ENCODE measurements at regions not wholly inside any gene's neighbourhood (a gene's known extent, or its start where the extent isn't known, plus 50 kb on each side); places are given as distances from the start of the nearest gene placed in this dataset.

DNA sequence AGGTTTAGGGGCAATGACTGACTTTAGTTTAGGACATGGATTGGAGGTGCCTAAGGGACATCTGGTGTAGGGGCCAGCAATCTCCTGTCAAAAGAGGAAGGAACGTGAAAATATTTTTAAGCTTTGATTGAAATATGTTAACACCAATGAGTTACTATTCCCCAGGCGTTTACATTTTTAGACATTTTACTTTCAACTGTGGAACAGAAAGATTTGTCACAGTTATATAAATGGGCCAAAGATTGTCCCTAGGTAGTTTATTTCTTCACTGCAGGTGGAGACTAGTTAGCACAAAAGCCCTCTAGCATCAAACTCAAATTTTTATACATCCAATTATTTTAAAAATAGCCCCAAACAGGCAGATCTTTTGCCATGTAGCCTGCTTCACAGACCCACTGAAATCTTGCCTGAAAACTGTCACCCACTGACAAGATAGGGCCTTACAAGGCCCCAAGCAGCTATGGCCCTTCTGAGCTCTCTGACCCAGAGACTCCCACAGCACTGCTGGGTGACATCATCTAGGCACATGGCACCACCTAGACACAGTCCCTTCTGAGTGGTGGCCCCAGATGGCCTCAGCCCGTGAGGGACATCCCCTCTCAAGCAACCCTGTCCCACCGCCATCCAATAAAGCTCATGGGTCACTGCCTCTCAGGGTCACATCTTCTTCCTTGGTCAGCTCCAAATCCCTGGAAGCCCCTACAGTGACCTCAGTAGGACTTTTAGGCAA lies 64.8 kb upstream of the DOCK9 start:
- Mint-ChIP-seq H3K27ac (no peak overlapping the region), H3K9me3 (no peaks in the 10 kb centered on the region), H3K36me3 (no peaks in the 10 kb centered on the region), H3K27me3 (ENCODE audit: low read depth) (no peaks in the 10 kb centered on the region), H3K4me1 (peaks cover 4% of the 10 kb centered on the region), H3K4me3 (no peak overlapping the region)
- POLR2A ChIA-PET: no interaction called here
- DNase-seq (ENCODE audit: low spot score): no peak
- ATAC-seq: no peak
- TF ChIP-seq SMAD3 (CRISPR knock-in tag; IDR thresholded peaks at IDR 0.05; ENCODE audit: borderline replicate concordance): no peak
- TF ChIP-seq, protein P1, sequence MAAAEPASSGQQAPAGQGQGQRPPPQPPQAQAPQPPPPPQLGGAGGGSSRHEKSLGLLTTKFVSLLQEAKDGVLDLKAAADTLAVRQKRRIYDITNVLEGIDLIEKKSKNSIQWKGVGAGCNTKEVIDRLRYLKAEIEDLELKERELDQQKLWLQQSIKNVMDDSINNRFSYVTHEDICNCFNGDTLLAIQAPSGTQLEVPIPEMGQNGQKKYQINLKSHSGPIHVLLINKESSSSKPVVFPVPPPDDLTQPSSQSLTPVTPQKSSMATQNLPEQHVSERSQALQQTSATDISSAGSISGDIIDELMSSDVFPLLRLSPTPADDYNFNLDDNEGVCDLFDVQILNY (CRISPR knock-in tag; IDR thresholded peaks at IDR 0.05): no peak
- no peak for TF ChIP-seq CREM (CRISPR knock-in tag; IDR thresholded peaks at IDR 0.05)
- TF ChIP-seq NR1H2 (CRISPR knock-in tag; IDR thresholded peaks at IDR 0.05): no peak
- TF ChIP-seq ZNF671 (CRISPR knock-in tag; IDR thresholded peaks at IDR 0.05): no peak
- TF ChIP-seq ZNF219 (CRISPR knock-in tag; IDR thresholded peaks at IDR 0.05; ENCODE audit: borderline replicate concordance): no peak
- no peak for TF ChIP-seq RELA (CRISPR knock-in tag; IDR thresholded peaks at IDR 0.05; ENCODE audit: borderline replicate concordance)
- TF ChIP-seq HMGA2 (CRISPR knock-in tag; IDR thresholded peaks at IDR 0.05): no peak
- TF ChIP-seq TCF7 (CRISPR knock-in tag; IDR thresholded peaks at IDR 0.05; ENCODE audit: low read depth): no peak
- TF ChIP-seq, protein P2, sequence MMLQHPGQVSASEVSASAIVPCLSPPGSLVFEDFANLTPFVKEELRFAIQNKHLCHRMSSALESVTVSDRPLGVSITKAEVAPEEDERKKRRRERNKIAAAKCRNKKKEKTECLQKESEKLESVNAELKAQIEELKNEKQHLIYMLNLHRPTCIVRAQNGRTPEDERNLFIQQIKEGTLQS (CRISPR knock-in tag; conservative IDR thresholded peaks at IDR 0.05): no peak
- TF ChIP-seq, protein P3, sequence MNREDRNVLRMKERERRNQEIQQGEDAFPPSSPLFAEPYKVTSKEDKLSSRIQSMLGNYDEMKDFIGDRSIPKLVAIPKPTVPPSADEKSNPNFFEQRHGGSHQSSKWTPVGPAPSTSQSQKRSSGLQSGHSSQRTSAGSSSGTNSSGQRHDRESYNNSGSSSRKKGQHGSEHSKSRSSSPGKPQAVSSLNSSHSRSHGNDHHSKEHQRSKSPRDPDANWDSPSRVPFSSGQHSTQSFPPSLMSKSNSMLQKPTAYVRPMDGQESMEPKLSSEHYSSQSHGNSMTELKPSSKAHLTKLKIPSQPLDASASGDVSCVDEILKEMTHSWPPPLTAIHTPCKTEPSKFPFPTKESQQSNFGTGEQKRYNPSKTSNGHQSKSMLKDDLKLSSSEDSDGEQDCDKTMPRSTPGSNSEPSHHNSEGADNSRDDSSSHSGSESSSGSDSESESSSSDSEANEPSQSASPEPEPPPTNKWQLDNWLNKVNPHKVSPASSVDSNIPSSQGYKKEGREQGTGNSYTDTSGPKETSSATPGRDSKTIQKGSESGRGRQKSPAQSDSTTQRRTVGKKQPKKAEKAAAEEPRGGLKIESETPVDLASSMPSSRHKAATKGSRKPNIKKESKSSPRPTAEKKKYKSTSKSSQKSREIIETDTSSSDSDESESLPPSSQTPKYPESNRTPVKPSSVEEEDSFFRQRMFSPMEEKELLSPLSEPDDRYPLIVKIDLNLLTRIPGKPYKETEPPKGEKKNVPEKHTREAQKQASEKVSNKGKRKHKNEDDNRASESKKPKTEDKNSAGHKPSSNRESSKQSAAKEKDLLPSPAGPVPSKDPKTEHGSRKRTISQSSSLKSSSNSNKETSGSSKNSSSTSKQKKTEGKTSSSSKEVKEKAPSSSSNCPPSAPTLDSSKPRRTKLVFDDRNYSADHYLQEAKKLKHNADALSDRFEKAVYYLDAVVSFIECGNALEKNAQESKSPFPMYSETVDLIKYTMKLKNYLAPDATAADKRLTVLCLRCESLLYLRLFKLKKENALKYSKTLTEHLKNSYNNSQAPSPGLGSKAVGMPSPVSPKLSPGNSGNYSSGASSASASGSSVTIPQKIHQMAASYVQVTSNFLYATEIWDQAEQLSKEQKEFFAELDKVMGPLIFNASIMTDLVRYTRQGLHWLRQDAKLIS (CRISPR knock-in tag; IDR thresholded peaks at IDR 0.05; ENCODE audit: borderline replicate concordance): no peak
- TF ChIP-seq, protein P4, sequence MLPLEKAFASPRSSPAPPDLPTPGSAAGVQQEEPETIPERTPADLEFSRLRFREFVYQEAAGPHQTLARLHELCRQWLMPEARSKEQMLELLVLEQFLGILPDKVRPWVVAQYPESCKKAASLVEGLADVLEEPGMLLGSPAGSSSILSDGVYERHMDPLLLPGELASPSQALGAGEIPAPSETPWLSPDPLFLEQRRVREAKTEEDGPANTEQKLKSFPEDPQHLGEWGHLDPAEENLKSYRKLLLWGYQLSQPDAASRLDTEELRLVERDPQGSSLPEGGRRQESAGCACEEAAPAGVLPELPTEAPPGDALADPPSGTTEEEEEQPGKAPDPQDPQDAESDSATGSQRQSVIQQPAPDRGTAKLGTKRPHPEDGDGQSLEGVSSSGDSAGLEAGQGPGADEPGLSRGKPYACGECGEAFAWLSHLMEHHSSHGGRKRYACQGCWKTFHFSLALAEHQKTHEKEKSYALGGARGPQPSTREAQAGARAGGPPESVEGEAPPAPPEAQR (CRISPR knock-in tag; IDR thresholded peaks at IDR 0.05): no peak
- TF ChIP-seq, protein P5, sequence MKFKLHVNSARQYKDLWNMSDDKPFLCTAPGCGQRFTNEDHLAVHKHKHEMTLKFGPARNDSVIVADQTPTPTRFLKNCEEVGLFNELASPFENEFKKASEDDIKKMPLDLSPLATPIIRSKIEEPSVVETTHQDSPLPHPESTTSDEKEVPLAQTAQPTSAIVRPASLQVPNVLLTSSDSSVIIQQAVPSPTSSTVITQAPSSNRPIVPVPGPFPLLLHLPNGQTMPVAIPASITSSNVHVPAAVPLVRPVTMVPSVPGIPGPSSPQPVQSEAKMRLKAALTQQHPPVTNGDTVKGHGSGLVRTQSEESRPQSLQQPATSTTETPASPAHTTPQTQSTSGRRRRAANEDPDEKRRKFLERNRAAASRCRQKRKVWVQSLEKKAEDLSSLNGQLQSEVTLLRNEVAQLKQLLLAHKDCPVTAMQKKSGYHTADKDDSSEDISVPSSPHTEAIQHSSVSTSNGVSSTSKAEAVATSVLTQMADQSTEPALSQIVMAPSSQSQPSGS (CRISPR knock-in tag; IDR thresholded peaks at IDR 0.05; ENCODE audit: borderline replicate concordance, low read depth): no peak
- no peak for TF ChIP-seq JAZF1 (CRISPR knock-in tag; IDR thresholded peaks at IDR 0.05)
- TF ChIP-seq, protein P6, sequence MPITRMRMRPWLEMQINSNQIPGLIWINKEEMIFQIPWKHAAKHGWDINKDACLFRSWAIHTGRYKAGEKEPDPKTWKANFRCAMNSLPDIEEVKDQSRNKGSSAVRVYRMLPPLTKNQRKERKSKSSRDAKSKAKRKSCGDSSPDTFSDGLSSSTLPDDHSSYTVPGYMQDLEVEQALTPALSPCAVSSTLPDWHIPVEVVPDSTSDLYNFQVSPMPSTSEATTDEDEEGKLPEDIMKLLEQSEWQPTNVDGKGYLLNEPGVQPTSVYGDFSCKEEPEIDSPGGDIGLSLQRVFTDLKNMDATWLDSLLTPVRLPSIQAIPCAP (CRISPR knock-in tag; IDR thresholded peaks at IDR 0.05): no peak
- CTCF ChIA-PET: interaction anchor here (1.0 kb wide), 1 partner anchor 14 kb away, joined by 3 read pairs; no protein-coding TSS in a partner anchor

DNA sequence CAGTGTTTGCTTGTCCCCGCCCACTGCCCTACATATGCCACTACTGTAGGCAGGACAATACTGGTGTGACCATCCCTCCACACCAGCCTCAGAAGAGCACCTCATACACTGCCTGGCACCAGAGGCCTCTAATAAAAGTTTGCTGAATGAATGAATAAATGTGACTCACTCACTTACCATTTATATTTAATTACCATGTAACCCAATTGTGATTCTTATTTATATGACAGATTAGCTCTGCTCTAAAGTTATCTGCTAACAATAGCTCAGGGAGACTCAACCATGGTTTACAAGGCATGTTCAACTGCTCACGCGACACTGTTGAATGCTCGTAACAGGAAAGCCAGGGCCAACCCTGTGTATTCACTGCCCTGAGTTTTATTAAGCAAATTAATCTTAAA lies 66.0 kb upstream of the DOCK9 start:
- ATAC-seq: no peak
- H3K4me1 Mint-ChIP-seq: peaks cover 4% of the 10 kb centered on the region
- no peak overlapping the region for H3K4me3 Mint-ChIP-seq
- DNase-seq (ENCODE audit: low spot score): no peak
- CTCF ChIA-PET: interaction anchor here (0.8 to 1.1 kb wide), 2 partner anchors 10 to 15 kb away, joined by 3 to 4 read pairs; no protein-coding TSS in a partner anchor
- H3K27me3 Mint-ChIP-seq (ENCODE audit: low read depth): no peaks in the 10 kb centered on the region
- H3K36me3 Mint-ChIP-seq: no peaks in the 10 kb centered on the region
- POLR2A ChIA-PET: no interaction called here
- H3K27ac Mint-ChIP-seq: no peak overlapping the region
- no peaks in the 10 kb centered on the region for H3K9me3 Mint-ChIP-seq
- TF ChIP-seq, protein P5 (CRISPR knock-in tag; IDR thresholded peaks at IDR 0.05; ENCODE audit: borderline replicate concordance, low read depth): no peak
- TF ChIP-seq ZNF232 (CRISPR knock-in tag; IDR thresholded peaks at IDR 0.05) (no peak), ZNF263 (CRISPR knock-in tag; IDR thresholded peaks at IDR 0.05; ENCODE audit: low read depth) (no peak), NR1H2 (CRISPR knock-in tag; IDR thresholded peaks at IDR 0.05) (no peak), KAT7 (CRISPR knock-in tag; IDR thresholded peaks at IDR 0.05; ENCODE audit: borderline replicate concordance) (no peak), JUN (CRISPR knock-in tag; IDR thresholded peaks at IDR 0.05) (no peak), CREM (CRISPR knock-in tag; IDR thresholded peaks at IDR 0.05) (no peak), FOXP1 (CRISPR knock-in tag; IDR thresholded peaks at IDR 0.05; ENCODE audit: borderline replicate concordance) (no peak)
- TF ChIP-seq, protein P7, sequence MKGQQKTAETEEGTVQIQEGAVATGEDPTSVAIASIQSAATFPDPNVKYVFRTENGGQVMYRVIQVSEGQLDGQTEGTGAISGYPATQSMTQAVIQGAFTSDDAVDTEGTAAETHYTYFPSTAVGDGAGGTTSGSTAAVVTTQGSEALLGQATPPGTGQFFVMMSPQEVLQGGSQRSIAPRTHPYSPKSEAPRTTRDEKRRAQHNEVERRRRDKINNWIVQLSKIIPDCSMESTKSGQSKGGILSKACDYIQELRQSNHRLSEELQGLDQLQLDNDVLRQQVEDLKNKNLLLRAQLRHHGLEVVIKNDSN (CRISPR knock-in tag; IDR thresholded peaks at IDR 0.05): no peak
- TF ChIP-seq, protein P8, sequence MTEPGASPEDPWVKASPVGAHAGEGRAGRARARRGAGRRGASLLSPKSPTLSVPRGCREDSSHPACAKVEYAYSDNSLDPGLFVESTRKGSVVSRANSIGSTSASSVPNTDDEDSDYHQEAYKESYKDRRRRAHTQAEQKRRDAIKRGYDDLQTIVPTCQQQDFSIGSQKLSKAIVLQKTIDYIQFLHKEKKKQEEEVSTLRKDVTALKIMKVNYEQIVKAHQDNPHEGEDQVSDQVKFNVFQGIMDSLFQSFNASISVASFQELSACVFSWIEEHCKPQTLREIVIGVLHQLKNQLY (CRISPR knock-in tag; IDR thresholded peaks at IDR 0.05): no peak

Measured in WTC11 (cell line).